NCI-H774 (cell line): ENCODE measurements at regions not wholly inside any gene's neighbourhood (a gene's known extent, or its start where the extent isn't known, plus 50 kb on each side); places are given as distances from the start of the nearest gene placed in this dataset.

Experiments used
- DNase-seq: peaks from one replicate; lab custom pipeline; 2025; lab: John Stamatoyannopoulos, UW

GRCh38 chr4:151887031-151887815 lies 126.4 kb upstream of the GATB start:
- no peak for DNase-seq

GRCh38 chr4:151885123-151885522 lies 124.3 kb upstream of the GATB start:
- DNase-seq = no peak

- no peak for DNase-seq
Observed at GRCh38 chr4:151883747-151884146, 122.9 kb upstream of the GATB start.

- DNase-seq = no peak
Observed at GRCh38 chr4:151882072-151882803, 121.4 kb upstream of the GATB start.

GRCh38 chr4:151879705-151880445 lies 119.1 kb upstream of the GATB start:
- DNase-seq = no peak

GRCh38 chr4:151876381-151876988 lies 115.7 kb upstream of the GATB start:
- no peak for DNase-seq

GRCh38 chr4:151874328-151874727 lies 113.5 kb upstream of the GATB start:
- no peak for DNase-seq

GRCh38 chr4:151866592-151866918 lies 105.7 kb upstream of the GATB start:
- no peak for DNase-seq

- no peak for DNase-seq
Observed at GRCh38 chr4:151865744-151866591, 105.2 kb upstream of the GATB start.

- no peak for DNase-seq
Observed at GRCh38 chr4:151865312-151865711, 104.5 kb upstream of the GATB start.

GRCh38 chr4:151864068-151864467 lies 103.3 kb upstream of the GATB start:
- no peak for DNase-seq

- no peak for DNase-seq
Observed at GRCh38 chr4:151862766-151863165, 102.0 kb upstream of the GATB start.

GRCh38 chr4:151860561-151861093 lies 99.8 kb upstream of the GATB start:
- DNase-seq = no peak

GRCh38 chr4:151859641-151860040 lies 98.8 kb upstream of the GATB start:
- DNase-seq = no peak

- no peak for DNase-seq
Observed at GRCh38 chr4:151858356-151858755, 97.5 kb upstream of the GATB start.

GRCh38 chr4:151857368-151857767 lies 96.6 kb upstream of the GATB start:
- no peak for DNase-seq

GRCh38 chr4:151855747-151856146 lies 94.9 kb upstream of the GATB start:
- DNase-seq = no peak

- DNase-seq = no peak
Observed at GRCh38 chr4:151854731-151855130, 93.9 kb upstream of the GATB start.

GRCh38 chr4:151853034-151853433 lies 92.2 kb upstream of the GATB start:
- no peak for DNase-seq

- no peak for DNase-seq
Observed at GRCh38 chr4:151852202-151852601, 91.4 kb upstream of the GATB start.

GRCh38 chr4:151851354-151851753 lies 90.5 kb upstream of the GATB start:
- no peak for DNase-seq
